CD14-positive monocyte (primary cell): ENCODE measurements at regions not wholly inside any gene's neighbourhood (a gene's known extent, or its start where the extent isn't known, plus 50 kb on each side); places are given as distances from the start of the nearest gene placed in this dataset.

ENCODE experiments used
- DNase-seq, 3 donors: peaks; one replicate each; pipeline ENCODE4 v3.0.0-alpha.2; 2011 to 2022
- H2AFZ ChIP-seq: 2 replicates; pipeline ENCODE4 v1.6.0; 2012; ENCODE audit warnings: mild to moderate bottlenecking, low read depth, low read length, inconsistent platforms; ENCODE audit not compliant: insufficient read depth, poor library complexity, severe bottlenecking
- H3K27ac ChIP-seq, 2 donors: 1 replicate in 1 of 2; 2 replicates in 1 of 2; pipeline ENCODE4 v1.5.1; 2012 to 2013; ENCODE audit warnings: low read length in 2 of 2, control low read depth in 1 of 2, inconsistent platforms in 1 of 2, low read depth in 1 of 2, mild to moderate bottlenecking in 1 of 2
- H3K27me3 ChIP-seq, 2 donors: one replicate each; pipeline versions ENCODE4 v1.6.0 to v1.6.1; 2011 to 2013; ENCODE audit warnings: low read length in 2 of 2; ENCODE audit not compliant: control insufficient read depth in 2 of 2, insufficient read depth in 2 of 2
- H3K36me3 ChIP-seq, 2 donors: replicated peaks in 1 of 2; 1 replicate in 1 of 2; 2 replicates in 1 of 2; pipeline versions ENCODE4 v1.5.1 to v1.6.1; 2012 to 2013; ENCODE audit warnings: low read length in 2 of 2, control low read depth in 1 of 2, inconsistent platforms in 1 of 2, mild to moderate bottlenecking in 1 of 2; ENCODE audit not compliant: insufficient read depth in 2 of 2, control insufficient read depth in 1 of 2
- H3K4me1 ChIP-seq, 2 donors: 1 replicate in 1 of 2; 2 replicates in 1 of 2; pipeline versions ENCODE4 v1.5.1 to v1.6.1; 2012 to 2013; ENCODE audit warnings: low read length in 2 of 2, control low read depth in 1 of 2, inconsistent platforms in 1 of 2, mild to moderate bottlenecking in 1 of 2, moderate library complexity in 1 of 2; ENCODE audit not compliant: insufficient read depth in 2 of 2, control insufficient read depth in 1 of 2
- H3K4me2 ChIP-seq: replicated peaks from 2 replicates; pipeline ENCODE3; 2012; ENCODE audit warnings: low read length, moderate library complexity, mild to moderate bottlenecking; ENCODE audit not compliant: poor library complexity, severe bottlenecking; ENCODE audit errors: extremely low read depth
- H3K4me3 ChIP-seq, 3 experiments: fragments of 200-600 bp in 1 of 3; sonication (generic) in 1 of 3; replicated peaks in 1 of 3; 1 replicate in 2 of 3; 2 replicates in 1 of 3; pipeline ENCODE4 v1.5.1; 2011 to 2013; ENCODE audit warnings: low read length in 3 of 3, mild to moderate bottlenecking in 3 of 3, control low read depth in 2 of 3, low read depth in 2 of 3, inconsistent platforms in 1 of 3, moderate library complexity in 1 of 3
- H3K79me2 ChIP-seq: 2 replicates; pipeline ENCODE4 v1.6.0; 2012; ENCODE audit warnings: mild to moderate bottlenecking, control low read depth, inconsistent platforms, low read length, moderate library complexity; ENCODE audit not compliant: insufficient read depth
- H3K9ac ChIP-seq: 2 replicates; pipeline ENCODE4 v1.6.0; 2017; ENCODE audit warnings: low read length, mild to moderate bottlenecking; ENCODE audit not compliant: insufficient read depth, poor library complexity, severe bottlenecking
- H3K9me3 ChIP-seq, 2 donors: replicated peaks in 1 of 2; 1 replicate in 1 of 2; 2 replicates in 1 of 2; pipeline versions ENCODE4 v1.5.1 to v1.6.1; 2012 to 2013; ENCODE audit warnings: low read length in 2 of 2, control low read depth in 1 of 2; ENCODE audit not compliant: control insufficient read depth in 1 of 2, insufficient read depth in 1 of 2
- H4K20me1 ChIP-seq: 2 replicates; pipeline ENCODE4 v1.6.0; 2012; ENCODE audit warnings: mild to moderate bottlenecking, low read length, control low read depth, moderate library complexity; ENCODE audit not compliant: insufficient read depth
- H3K27ac Mint-ChIP-seq, 7 donors: one replicate each; pipeline ENCODE4 v1.8.0; 2020; ENCODE audit warnings: mild to moderate bottlenecking in 7 of 7, mixed read lengths in 7 of 7, moderate library complexity in 6 of 7, inconsistent platforms in 2 of 7
- H3K27me3 Mint-ChIP-seq, 3 donors: one replicate each; pipeline ENCODE4 v1.8.0; 2021 to 2022; ENCODE audit warnings: low read depth in 3 of 3, mild to moderate bottlenecking in 3 of 3, mixed read lengths in 3 of 3, moderate library complexity in 3 of 3, inconsistent platforms in 1 of 3
- H3K36me3 Mint-ChIP-seq, 2 donors: one replicate each; pipeline ENCODE4 v1.8.0; 2020; ENCODE audit warnings: mixed read lengths in 2 of 2, inconsistent platforms in 1 of 2, mild to moderate bottlenecking in 1 of 2
- H3K4me1 Mint-ChIP-seq: one replicate; pipeline ENCODE4 v1.8.0; 2020; ENCODE audit warnings: mild to moderate bottlenecking, mixed read lengths
- H3K4me3 Mint-ChIP-seq, 2 donors: one replicate each; pipeline ENCODE4 v1.8.0; 2020; ENCODE audit warnings: mild to moderate bottlenecking in 2 of 2, mixed read lengths in 2 of 2, moderate library complexity in 1 of 2
- H3K9me3 Mint-ChIP-seq, 7 donors: one replicate each; pipeline ENCODE4 v1.8.0; 2020 to 2022; ENCODE audit warnings: mixed read lengths in 7 of 7, mild to moderate bottlenecking in 6 of 7, moderate library complexity in 6 of 7, inconsistent platforms in 2 of 7
- WGBS: methylation state at CpG from one replicate; pipeline ENCODE4 v1.1.5; 2013; ENCODE audit warnings: missing lambda C conversion rate; ENCODE audit not compliant: insufficient coverage; 5-methylcytosine and 5-hydroxymethylcytosine counted together
- intact Hi-C, 2 donors: fragments of 100-400 bp; cut with micrococcal nuclease; formaldehyde crosslinking; loops; one replicate each; pipeline versions ENCODE4 v1.15.0 to v1.15.1; 2023
- TF ChIP-seq, protein P1 (sequence below): fragments of 200-600 bp; IDR thresholded peaks from one replicate; pipeline ENCODE4 v1.8.0; 2022; ENCODE audit warnings: antibody characterized with exemption, mild to moderate bottlenecking

GRCh38 chr16:65418435-65418834, 296.6 kb upstream of the CDH11 start:
- WGBS: 82% methylated on average over 2 of the region's 6 CpGs
- H3K27me3 Mint-ChIP-seq: peaks cover 0 to 2% (median 0%) of the 10 kb centered on the region in 3 donors
- Histone ChIP-seq H3K27me3 (no peaks in the 10 kb centered on the region), H3K79me2 (no peaks in the 10 kb centered on the region), H3K27ac (no peak overlapping the region), H3K9me3 (peaks cover 0 to 4% of the 10 kb centered on the region in 2 donors), H3K9ac (no peak overlapping the region), H2AFZ (no peak overlapping the region), H4K20me1 (no peaks in the 10 kb centered on the region), H3K4me1 (no peaks in the 10 kb centered on the region), H3K4me3 (no peak overlapping the region), H3K4me2 (no peak overlapping the region), H3K36me3 (no peaks in the 10 kb centered on the region)
- no peaks in the 10 kb centered on the region for H3K4me1 Mint-ChIP-seq
- intact Hi-C loops: no loop called here
- H3K36me3 Mint-ChIP-seq: no peaks in the 10 kb centered on the region
- DNase-seq: no peak
- H3K27ac Mint-ChIP-seq: no peak overlapping the region
- H3K9me3 Mint-ChIP-seq: peaks cover 0 to 29% (median 3%) of the 10 kb centered on the region in 7 donors
- H3K4me3 Mint-ChIP-seq: no peak overlapping the region
- TF ChIP-seq, protein P1, sequence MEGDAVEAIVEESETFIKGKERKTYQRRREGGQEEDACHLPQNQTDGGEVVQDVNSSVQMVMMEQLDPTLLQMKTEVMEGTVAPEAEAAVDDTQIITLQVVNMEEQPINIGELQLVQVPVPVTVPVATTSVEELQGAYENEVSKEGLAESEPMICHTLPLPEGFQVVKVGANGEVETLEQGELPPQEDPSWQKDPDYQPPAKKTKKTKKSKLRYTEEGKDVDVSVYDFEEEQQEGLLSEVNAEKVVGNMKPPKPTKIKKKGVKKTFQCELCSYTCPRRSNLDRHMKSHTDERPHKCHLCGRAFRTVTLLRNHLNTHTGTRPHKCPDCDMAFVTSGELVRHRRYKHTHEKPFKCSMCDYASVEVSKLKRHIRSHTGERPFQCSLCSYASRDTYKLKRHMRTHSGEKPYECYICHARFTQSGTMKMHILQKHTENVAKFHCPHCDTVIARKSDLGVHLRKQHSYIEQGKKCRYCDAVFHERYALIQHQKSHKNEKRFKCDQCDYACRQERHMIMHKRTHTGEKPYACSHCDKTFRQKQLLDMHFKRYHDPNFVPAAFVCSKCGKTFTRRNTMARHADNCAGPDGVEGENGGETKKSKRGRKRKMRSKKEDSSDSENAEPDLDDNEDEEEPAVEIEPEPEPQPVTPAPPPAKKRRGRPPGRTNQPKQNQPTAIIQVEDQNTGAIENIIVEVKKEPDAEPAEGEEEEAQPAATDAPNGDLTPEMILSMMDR: no peak

GRCh38 chr16:65415460-65415859, 293.6 kb upstream of the CDH11 start:
- intact Hi-C loops: no loop called here
- Mint-ChIP-seq H3K36me3 (no peaks in the 10 kb centered on the region), H3K9me3 (peaks cover 0 to 24% (median 3%) of the 10 kb centered on the region in 7 donors), H3K4me3 (no peak overlapping the region), H3K4me1 (no peaks in the 10 kb centered on the region), H3K27ac (no peak overlapping the region), H3K27me3 (peaks cover 0 to 5% (median 0%) of the 10 kb centered on the region in 3 donors)
- no peak for DNase-seq
- Histone ChIP-seq H3K4me2 (no peak overlapping the region), H3K9ac (no peak overlapping the region), H4K20me1 (no peaks in the 10 kb centered on the region), H3K36me3 (no peaks in the 10 kb centered on the region), H3K27ac (no peak overlapping the region), H3K27me3 (no peaks in the 10 kb centered on the region), H3K4me3 (no peak overlapping the region), H3K4me1 (no peaks in the 10 kb centered on the region), H2AFZ (no peak overlapping the region), H3K79me2 (no peaks in the 10 kb centered on the region), H3K9me3 (peaks cover 0 to 4% of the 10 kb centered on the region in 2 donors)
- 100% methylated on average over 1 of the region's 3 CpGs for WGBS
- TF ChIP-seq, protein P1: no peak
